ENCODE measurements at regions not wholly inside any gene's neighbourhood (a gene's known extent, or its start where the extent isn't known, plus 50 kb on each side); places are given as distances from the start of the nearest gene placed in this dataset.

DNA sequence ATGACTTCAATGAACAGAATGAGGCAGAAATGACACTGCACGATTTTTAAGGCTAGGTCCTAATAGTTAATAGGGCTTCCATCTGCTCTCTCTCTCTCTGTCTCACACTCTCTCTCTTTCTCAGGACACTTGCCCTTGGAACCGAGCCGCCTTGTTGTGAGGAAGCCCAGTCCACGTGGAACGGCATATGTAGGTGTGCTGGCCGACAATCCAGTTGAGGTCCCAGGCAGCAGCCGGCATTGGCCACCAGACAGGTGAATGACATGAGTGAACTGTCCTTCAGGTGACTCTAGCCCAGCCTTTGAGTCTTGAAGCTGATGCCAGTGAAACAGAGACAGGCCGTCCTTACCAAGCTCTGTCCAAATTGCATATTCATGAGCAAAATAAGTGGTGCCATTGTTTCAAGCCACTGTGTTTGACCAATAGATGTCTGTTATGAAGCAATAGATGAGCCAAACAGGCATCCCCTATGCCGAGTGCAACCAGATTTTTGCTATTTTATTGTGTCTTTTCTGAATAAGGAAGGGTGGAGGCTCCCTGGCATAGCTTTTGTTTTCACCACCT lies 217.5 kb upstream of the LHX5 start:
- no peak overlapping the region for H2AFZ ChIP-seq (ENCODE audit: low read length)
- no peaks in the 10 kb centered on the region for H3K79me2 ChIP-seq (ENCODE audit: insufficient read depth, low read length)
- H3K9me3 ChIP-seq (ENCODE audit: low read length): no peaks in the 10 kb centered on the region
- no peaks in the 10 kb centered on the region for H3K27me3 ChIP-seq (ENCODE audit: insufficient read depth, low read length)
- H3K9ac ChIP-seq (ENCODE audit: low read length): no peak overlapping the region
- H3K36me3 ChIP-seq (ENCODE audit: insufficient read depth, low read length): no peaks in the 10 kb centered on the region
- H4K20me1 ChIP-seq (ENCODE audit: insufficient read depth, low read length): no peaks in the 10 kb centered on the region
- no peak overlapping the region for H3K27ac ChIP-seq (ENCODE audit: low read depth, low read length, poor library complexity, severe bottlenecking)
- no peak overlapping the region for H3K4me2 ChIP-seq (ENCODE audit: low read length)
- no peaks in the 10 kb centered on the region for H3F3A ChIP-seq (ENCODE audit: insufficient read depth, low read length)
- H3K9me2 ChIP-seq (ENCODE audit: low read depth, low read length): no peaks in the 10 kb centered on the region
- no peaks in the 10 kb centered on the region for H3K4me1 ChIP-seq (ENCODE audit: insufficient read depth, low read length, severe bottlenecking)
- TF ChIP-seq EZH2 (IDR thresholded peaks at IDR 0.05; ENCODE audit: borderline replicate concordance, low read length) (no peak), CTCF (IDR thresholded peaks at IDR 0.05; ENCODE audit: low read length) (no peak)
- H3K4me3 ChIP-seq (ENCODE audit: low read depth, low read length, poor library complexity, severe bottlenecking): no peak overlapping the region

- H3K9ac ChIP-seq (ENCODE audit: low read length): no peak overlapping the region
Observed at GRCh38 chr12:113688313-113688712, 216.6 kb upstream of the LHX5 start.

DNA sequence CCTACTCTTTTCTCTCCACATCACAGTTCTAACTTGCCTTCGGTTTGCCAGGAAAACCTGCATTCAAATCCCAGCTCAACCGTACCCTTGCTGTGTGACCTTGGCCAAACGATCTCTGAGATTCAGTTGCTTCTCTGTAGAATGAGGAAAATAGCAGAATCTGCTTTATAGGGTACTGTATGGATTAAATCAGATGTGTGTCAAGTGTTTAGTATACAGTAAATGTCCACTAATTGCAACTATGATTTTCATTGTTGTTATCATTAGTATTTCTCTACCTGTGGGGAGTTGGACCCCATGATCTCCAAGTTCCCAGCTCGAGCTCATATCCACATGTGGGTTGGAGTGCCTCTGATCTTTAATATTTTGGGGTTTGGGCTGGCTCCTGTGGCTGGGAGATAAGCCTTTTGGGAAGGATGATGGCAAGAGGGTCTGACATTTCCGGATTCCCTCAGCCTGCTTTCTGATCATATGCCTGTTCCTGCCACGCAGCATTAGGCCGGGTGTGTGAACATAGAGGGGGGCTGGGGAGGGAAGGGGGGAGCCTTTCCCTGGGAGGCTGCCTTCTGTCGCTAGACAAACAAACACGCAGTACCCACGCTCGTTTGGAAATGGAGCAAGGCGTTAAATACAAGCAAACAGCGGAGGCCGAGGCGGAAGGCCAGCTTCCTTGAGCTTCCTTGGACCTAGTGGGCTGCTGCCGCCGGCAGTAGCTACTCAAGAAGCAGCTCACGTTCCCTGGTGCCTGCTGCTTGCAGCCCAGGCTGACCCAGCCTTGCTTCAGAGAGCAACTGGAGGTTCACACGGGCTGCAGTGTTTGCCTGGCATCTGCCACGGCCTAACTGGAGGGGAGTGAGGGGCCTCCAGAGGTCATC lies 213.5 kb upstream of the LHX5 start:
- Histone ChIP-seq H3K4me2 (ENCODE audit: low read length) (no peak overlapping the region), H2AFZ (ENCODE audit: low read length) (no peak overlapping the region), H3K27ac (ENCODE audit: low read depth, low read length, poor library complexity, severe bottlenecking) (no peak overlapping the region), H3F3A (ENCODE audit: insufficient read depth, low read length) (no peaks in the 10 kb centered on the region), H3K36me3 (ENCODE audit: insufficient read depth, low read length) (no peaks in the 10 kb centered on the region), H4K20me1 (ENCODE audit: insufficient read depth, low read length) (no peaks in the 10 kb centered on the region), H3K27me3 (ENCODE audit: insufficient read depth, low read length) (no peaks in the 10 kb centered on the region), H3K9me3 (ENCODE audit: low read length) (no peaks in the 10 kb centered on the region), H3K4me3 (ENCODE audit: low read depth, low read length, poor library complexity, severe bottlenecking) (no peak overlapping the region), H3K9ac (ENCODE audit: low read length) (no peak overlapping the region), H3K79me2 (ENCODE audit: insufficient read depth, low read length) (no peaks in the 10 kb centered on the region), H3K9me2 (ENCODE audit: low read depth, low read length) (no peaks in the 10 kb centered on the region), H3K4me1 (ENCODE audit: insufficient read depth, low read length, severe bottlenecking) (no peaks in the 10 kb centered on the region)
- TF ChIP-seq CTCF (IDR thresholded peaks at IDR 0.05; ENCODE audit: low read length): no peak
- TF ChIP-seq EZH2 (IDR thresholded peaks at IDR 0.05; ENCODE audit: borderline replicate concordance, low read length): no peak

More at GRCh38 chr12:113688313-113688712, 216.6 kb upstream of the LHX5 start:
- Histone ChIP-seq H3K79me2 (ENCODE audit: insufficient read depth, low read length) (no peaks in the 10 kb centered on the region), H3K27me3 (ENCODE audit: insufficient read depth, low read length) (no peaks in the 10 kb centered on the region), H3K9me2 (ENCODE audit: low read depth, low read length) (no peaks in the 10 kb centered on the region), H3K4me2 (ENCODE audit: low read length) (no peak overlapping the region), H3F3A (ENCODE audit: insufficient read depth, low read length) (no peaks in the 10 kb centered on the region), H3K9me3 (ENCODE audit: low read length) (no peaks in the 10 kb centered on the region), H3K4me1 (ENCODE audit: insufficient read depth, low read length, severe bottlenecking) (no peaks in the 10 kb centered on the region), H4K20me1 (ENCODE audit: insufficient read depth, low read length) (no peaks in the 10 kb centered on the region), H3K36me3 (ENCODE audit: insufficient read depth, low read length) (no peaks in the 10 kb centered on the region), H3K27ac (ENCODE audit: low read depth, low read length, poor library complexity, severe bottlenecking) (no peak overlapping the region), H2AFZ (ENCODE audit: low read length) (no peak overlapping the region), H3K4me3 (ENCODE audit: low read depth, low read length, poor library complexity, severe bottlenecking) (no peak overlapping the region)
- TF ChIP-seq CTCF (IDR thresholded peaks at IDR 0.05; ENCODE audit: low read length) (no peak), EZH2 (IDR thresholded peaks at IDR 0.05; ENCODE audit: borderline replicate concordance, low read length) (no peak)
